HG03378 (cell line): ENCODE measurements at regions not wholly inside any gene's neighbourhood (a gene's known extent, or its start where the extent isn't known, plus 50 kb on each side); places are given as distances from the start of the nearest gene placed in this dataset.

Experiments used
- ATAC-seq: cut with Tn5 transposase; IDR thresholded peaks from one replicate; pipeline ENCODE4 v1.9.1; 2021; ENCODE audit warnings: mild to moderate bottlenecking, moderate library complexity; ENCODE audit not compliant: unreplicated experiment

- no peak for ATAC-seq
Observed at GRCh38 chr13:63438951-63439350, 2023.3 kb upstream of the PCDH20 start.

DNA sequence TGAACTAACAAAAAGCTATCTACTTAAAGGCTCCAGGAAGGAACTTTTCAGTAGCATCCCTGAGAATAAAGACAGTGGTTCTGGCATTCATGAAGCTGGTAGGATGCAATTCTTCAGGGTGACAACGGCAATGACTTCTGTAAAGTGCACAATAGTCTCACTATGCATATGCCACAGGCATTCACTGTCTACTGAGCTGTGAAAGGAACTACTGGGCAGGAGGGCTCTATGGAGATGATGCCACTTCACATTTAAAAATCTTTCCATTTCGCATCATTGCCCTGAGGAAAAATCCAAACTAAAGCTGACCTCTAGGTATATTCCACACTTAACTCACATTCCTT lies 2020.6 kb upstream of the PCDH20 start:
- ATAC-seq = no peak

GRCh38 chr13:63435667-63436324 lies 2020.1 kb upstream of the PCDH20 start:
- no peak for ATAC-seq

GRCh38 chr13:63433546-63434150 lies 2018.0 kb upstream of the PCDH20 start:
- ATAC-seq = no peak

DNA sequence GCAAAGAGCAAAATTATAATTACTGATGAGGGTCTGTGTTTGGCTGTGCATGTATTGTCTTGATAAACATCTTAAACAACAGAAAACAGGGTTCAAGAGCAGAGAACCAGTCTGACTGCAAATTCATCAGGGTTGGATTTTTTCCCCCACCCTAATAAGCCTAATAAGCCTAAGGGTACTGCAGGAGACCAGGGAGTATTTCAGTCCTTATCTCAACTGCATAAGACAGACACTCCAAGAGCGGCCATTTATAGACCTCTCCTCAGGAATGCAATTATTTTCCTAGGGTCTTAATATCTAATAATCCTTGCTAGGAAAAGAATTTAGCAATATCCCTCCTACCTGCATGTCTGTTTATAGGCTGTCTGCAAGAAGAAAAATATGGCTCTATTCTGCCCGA lies 2011.5 kb upstream of the PCDH20 start:
- no peak for ATAC-seq

DNA sequence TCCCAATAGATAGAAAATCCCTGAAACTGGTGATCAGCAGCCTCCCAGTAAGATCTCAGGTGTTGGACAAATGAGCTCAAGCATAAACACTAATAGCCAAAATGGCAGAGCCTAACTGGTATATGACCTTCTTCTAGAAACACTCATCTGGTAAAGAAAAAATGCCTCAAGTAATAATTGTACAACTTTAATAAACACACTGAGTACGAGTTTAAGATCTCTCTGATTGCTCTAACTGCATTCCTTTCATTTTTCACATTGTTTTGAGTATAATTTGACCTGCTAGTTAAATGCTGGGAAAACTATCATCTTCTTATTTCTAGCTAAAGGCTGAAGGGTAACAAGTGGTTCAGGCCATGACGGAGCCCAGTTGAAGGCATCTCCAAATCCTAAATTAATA lies 2009.5 kb upstream of the PCDH20 start:
- no peak for ATAC-seq

GRCh38 chr13:63421123-63421522 lies 2005.5 kb upstream of the PCDH20 start:
- no peak for ATAC-seq

DNA sequence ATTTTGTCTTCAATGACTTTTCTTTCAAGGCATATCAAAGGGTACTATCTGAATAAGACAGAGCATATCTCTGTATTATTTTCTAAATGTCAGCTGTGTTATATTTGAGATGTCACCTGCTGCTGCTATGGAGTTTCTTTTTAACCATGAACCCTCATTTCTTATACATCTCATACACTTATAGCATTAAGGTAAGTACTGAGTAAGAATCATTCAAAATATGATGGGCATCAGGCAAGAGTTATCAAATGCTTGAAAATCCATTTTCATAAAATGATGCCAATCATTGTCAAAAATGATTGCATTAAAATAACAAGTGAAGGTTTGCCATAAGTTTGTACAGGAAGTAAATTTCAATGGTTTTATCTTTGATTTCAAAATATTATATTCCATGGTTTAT lies 2005.0 kb upstream of the PCDH20 start:
- ATAC-seq = no peak

GRCh38 chr13:63414247-63414646 lies 1998.6 kb upstream of the PCDH20 start:
- ATAC-seq = no peak

- no peak for ATAC-seq
Observed at GRCh38 chr13:63409791-63410351, 1994.2 kb upstream of the PCDH20 start.

GRCh38 chr13:63408331-63409189 lies 1992.9 kb upstream of the PCDH20 start:
- no peak for ATAC-seq

DNA sequence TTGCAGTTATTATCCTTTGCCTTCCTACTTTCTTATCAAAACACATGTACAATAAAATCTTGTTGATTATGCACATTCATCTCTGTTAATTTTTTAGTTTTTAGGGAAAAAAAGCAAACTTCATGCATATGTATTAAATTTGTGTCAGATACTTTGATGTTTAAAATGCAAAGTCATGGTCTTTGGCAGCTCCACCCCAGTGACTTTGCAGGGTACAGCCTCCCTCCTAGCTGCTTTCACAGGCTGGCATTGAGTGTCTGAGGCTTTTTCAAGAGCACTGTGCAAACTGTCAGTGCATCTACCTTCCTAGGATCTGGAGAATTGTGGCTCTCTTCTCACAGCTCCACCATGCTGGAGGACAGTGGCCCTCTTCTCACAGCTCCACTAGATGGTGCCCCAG lies 1988.1 kb upstream of the PCDH20 start:
- ATAC-seq = no peak

- no peak for ATAC-seq
Observed at GRCh38 chr13:63396746-63397145, 1981.1 kb upstream of the PCDH20 start.

- ATAC-seq = no peak
Observed at GRCh38 chr13:63393112-63393511, 1977.5 kb upstream of the PCDH20 start.

- ATAC-seq = no peak
Observed at GRCh38 chr13:63389756-63390155, 1974.1 kb upstream of the PCDH20 start.

DNA sequence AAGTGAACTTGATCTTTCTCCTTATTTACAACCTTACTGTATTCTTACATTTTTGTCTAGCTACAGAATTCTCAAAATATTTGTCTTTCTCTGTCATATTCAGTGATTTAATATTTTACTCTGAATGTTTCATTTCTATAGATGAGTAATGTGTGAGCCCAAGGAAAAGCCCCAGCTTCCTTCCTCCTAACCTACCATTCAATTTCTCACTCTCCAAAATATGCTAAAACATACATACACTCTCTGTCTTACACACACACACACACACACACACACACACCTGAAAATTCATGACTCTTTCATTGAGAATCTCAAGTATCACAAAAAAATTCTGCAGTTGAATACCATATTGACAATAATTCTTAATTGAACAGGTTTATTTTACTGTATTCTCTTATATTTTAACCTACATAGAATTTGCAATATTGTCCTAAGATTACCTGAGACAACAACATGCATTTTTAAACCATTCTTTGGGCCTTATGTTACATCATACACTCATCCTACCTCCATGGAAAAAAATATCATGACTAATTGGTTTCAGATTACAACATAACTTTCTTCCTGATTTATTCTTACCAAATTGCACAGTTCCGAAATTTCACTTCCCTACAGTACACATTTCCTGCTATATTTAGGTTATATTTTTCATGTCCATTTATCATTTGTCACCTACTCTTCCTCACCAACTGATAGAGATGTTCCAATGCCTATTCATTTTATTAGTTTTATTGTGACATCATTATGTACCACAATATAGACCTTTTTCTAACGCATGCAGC lies 1965.6 kb upstream of the PCDH20 start:
- ATAC-seq = no peak

DNA sequence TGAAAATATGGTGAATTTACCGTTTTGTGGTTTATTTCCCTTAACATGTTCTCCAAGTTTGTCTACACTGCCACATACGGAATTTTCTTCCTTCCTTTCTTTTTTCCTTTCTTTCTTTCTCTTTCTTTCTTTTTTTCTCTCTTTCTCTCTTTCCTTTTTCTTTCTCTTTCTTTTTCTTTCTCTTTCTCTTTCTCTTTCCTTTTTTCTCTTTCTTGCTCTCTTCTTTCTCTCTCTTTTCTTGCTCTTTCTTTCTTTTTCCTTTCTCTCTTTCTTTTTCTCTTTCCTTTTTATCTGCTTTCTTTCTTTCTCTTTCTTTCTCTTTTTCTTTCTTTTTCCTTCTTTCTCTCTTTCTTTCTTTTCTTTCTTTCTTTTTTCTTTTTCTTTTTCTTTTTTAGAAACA lies 1962.3 kb upstream of the PCDH20 start:
- no peak for ATAC-seq

- ATAC-seq = no peak
Observed at GRCh38 chr13:63370101-63370500, 1954.5 kb upstream of the PCDH20 start.

DNA sequence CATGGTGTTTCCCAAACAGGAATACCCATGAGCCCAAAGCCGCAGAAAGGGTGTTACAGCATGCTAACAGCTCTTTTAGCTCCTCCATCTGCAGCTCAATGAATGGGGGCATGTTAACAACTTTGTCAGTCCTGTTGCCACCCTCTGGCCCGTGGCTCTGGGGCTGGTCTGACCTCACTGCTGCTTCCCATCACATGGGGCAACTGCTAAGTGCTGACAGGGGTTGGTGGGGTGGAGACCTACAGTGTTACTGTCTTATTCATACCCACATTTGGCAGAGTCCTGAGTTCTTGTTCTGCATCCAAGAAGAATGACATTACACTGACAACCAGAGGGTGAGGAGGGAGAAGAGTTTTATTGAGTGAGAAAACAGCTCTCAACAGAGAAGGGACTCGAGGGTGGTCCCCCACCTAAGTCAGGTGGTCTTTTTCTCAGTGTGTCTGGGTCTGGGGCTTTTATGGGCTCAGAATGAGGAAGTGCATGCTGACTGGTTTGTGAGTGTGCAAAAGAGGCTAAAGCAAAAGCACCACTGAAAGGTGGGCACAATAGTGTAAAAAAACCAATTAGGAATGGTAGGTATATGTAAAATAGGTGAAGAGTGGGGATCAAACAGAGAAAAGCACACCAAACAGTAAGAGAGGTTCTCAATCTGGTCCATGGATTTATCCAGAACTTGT lies 1952.0 kb upstream of the PCDH20 start:
- no peak for ATAC-seq

DNA sequence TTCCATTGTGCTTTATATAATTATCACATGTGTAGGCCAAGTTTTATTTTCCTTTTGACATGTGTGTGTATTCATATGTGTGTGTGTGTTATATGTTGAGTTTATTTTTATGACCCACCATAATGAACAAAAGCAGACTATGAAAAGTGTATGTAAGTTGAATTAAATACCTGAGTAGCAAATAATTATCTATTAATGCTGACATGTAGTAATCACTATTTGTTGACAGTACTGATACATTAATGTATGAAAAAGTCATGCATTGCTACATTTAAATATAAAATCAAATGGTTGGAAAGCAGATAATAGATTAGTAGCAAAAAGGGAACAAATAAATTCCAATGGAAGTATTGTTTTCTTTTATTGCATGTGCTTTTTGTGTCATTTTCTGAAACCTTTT lies 1948.5 kb upstream of the PCDH20 start:
- no peak for ATAC-seq

DNA sequence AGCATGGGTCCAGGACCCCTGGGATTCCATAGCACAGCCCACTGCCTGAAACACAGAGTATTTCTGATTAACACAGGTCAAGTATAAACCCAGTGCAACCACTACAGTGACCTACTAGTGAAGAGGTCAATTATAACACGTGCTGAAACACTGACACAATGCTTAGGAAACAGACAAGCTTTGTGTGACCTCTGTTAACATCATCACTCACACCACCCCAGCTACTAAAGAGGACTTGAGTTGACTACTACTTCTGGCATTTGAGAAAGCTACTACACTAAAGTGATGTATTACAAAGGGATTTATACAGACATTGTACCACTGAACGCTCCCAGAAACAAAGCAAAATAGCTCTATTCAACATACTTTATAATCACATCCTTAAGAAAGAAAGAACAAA lies 1935.9 kb upstream of the PCDH20 start:
- no peak for ATAC-seq
